GM12878 (cell line): ENCODE measurements at regions not wholly inside any gene's neighbourhood (a gene's known extent, or its start where the extent isn't known, plus 50 kb on each side); places are given as distances from the start of the nearest gene placed in this dataset.

Experiments used
- ATAC-seq: fragments of 200-7000 bp; cut with Tn5 transposase; 3 replicates; pipeline ENCODE4 v1.9.1; 2020; ENCODE audit warnings: mild to moderate bottlenecking, moderate library complexity
- BruUV-seq: library from RNA; stranded (reverse); fragments of 400-500 nt; replicated peaks from 2 replicates; lab custom pipeline; 2021; lab: Mats Ljungman, UMichigan
- CTCF ChIA-PET: fragments of 300-600 bp; sonication (Branson Sonifier 250); formaldehyde crosslinking; extraction: SDS; loops from one replicate; lab custom pipeline; 2021; ENCODE audit warnings: inconsistent platforms; lab: Yijun Ruan, JAX
- POLR2A ChIA-PET: fragments of 350-600 bp; formaldehyde crosslinking; extraction: SDS; loops from one replicate; lab custom pipeline; 2021; ENCODE audit warnings: inconsistent platforms; lab: Charles Lee
- RAD21 ChIA-PET: fragments of 300-600 bp; sonication (Branson Sonifier 250); formaldehyde crosslinking; loops from one replicate; lab custom pipeline; 2023; ENCODE audit warnings: antibody characterized with exemption; ENCODE audit not compliant: unreplicated experiment; lab: Charles Lee
- SMC1A ChIA-PET: fragments of 300-600 bp; sonication (Branson Sonifier 250); formaldehyde crosslinking; loops from one replicate; lab custom pipeline; 2023; ENCODE audit not compliant: unreplicated experiment, uncharacterized antibody; lab: Charles Lee
- DNase-seq: peaks from one replicate; pipeline ENCODE4 v3.0.0-alpha.2; 2011; ENCODE audit warnings: low read depth, low spot score
- FAIRE-seq: peaks from 3 replicates; lab custom pipeline; 2011; peaks lifted over from hg19 to GRCh38; lab: Jason Lieb, UNC
- H2AFZ ChIP-seq: 2 replicates; pipeline ENCODE4 v1.6.0; 2011; ENCODE audit warnings: low read depth, low read length, control low read depth; ENCODE audit not compliant: control insufficient read depth
- H3K27ac ChIP-seq: 2 replicates; pipeline ENCODE4 v1.5.1; 2011; ENCODE audit warnings: control low read depth; ENCODE audit not compliant: control insufficient read depth, insufficient read depth
- H3K27me3 ChIP-seq, 2 experiments: replicated peaks in 1 of 2; 2 replicates each; pipeline versions ENCODE4 v1.6.0 to v1.6.1; 2011; ENCODE audit warnings: low read length in 1 of 2; ENCODE audit not compliant: control insufficient read depth in 2 of 2, insufficient read depth in 2 of 2
- H3K36me3 ChIP-seq, 2 experiments: 2 replicates each; pipeline ENCODE4 v1.5.1; 2011; ENCODE audit warnings: low read length in 1 of 2; ENCODE audit not compliant: control insufficient read depth in 2 of 2, insufficient read depth in 2 of 2
- H3K4me1 ChIP-seq: 2 replicates; pipeline ENCODE4 v1.6.1; 2011; ENCODE audit warnings: mild to moderate bottlenecking, low read length, moderate library complexity, mixed read lengths; ENCODE audit not compliant: control insufficient read depth, insufficient read depth
- H3K4me2 ChIP-seq: 2 replicates; pipeline ENCODE4 v1.6.0; 2011; ENCODE audit warnings: control low read depth; ENCODE audit not compliant: control insufficient read depth, insufficient read depth
- H3K4me3 ChIP-seq: fragments of 200-600 bp; sonication (generic); 2 replicates; pipeline ENCODE4 v1.5.1; 2016
- H3K79me2 ChIP-seq: 2 replicates; pipeline ENCODE4 v1.6.0; 2011; ENCODE audit warnings: low read length; ENCODE audit not compliant: control insufficient read depth, insufficient read depth
- H3K9ac ChIP-seq: 2 replicates; pipeline ENCODE4 v1.8.0; 2011; ENCODE audit warnings: low read length, control low read depth, mixed read lengths; ENCODE audit not compliant: control insufficient read depth, insufficient read depth
- H3K9me3 ChIP-seq: replicated peaks from 3 replicates; pipeline ENCODE4 v1.5.1; 2011; ENCODE audit warnings: mild to moderate bottlenecking, low read length; ENCODE audit not compliant: control insufficient read depth, insufficient read depth
- H4K20me1 ChIP-seq: 2 replicates; pipeline ENCODE4 v1.6.0; 2011; ENCODE audit not compliant: control insufficient read depth, insufficient read depth
- MEF2B ChIP-seq: fragments of 450-650 bp; IDR thresholded peaks from 2 replicates; pipeline ENCODE4 v1.6.1; 2018; ENCODE audit warnings: mild to moderate bottlenecking, moderate library complexity; ENCODE audit not compliant: partially characterized antibody, poor library complexity, severe bottlenecking
- WGBS: methylation state at CpG from one replicate; pipeline ENCODE4 v1.1.6; 2016; ENCODE audit warnings: low lambda C conversion rate; ENCODE audit not compliant: insufficient replicate concordance, insufficient coverage; ENCODE audit errors: missing lambda C conversion rate; 5-methylcytosine and 5-hydroxymethylcytosine counted together
- in situ Hi-C: fragments of 300-500 bp; cut with MboI; formaldehyde crosslinking; loops from 9 replicates; pipeline ENCODE4 v1.14.3; 2018; ENCODE audit warnings: mixed read lengths
- intact Hi-C: fragments of 100-400 bp; cut with micrococcal nuclease; formaldehyde crosslinking; loops from one replicate; pipeline ENCODE4 v1.14.2; 2022; ENCODE audit not compliant: unreplicated experiment
- TF ChIP-seq, protein P1 (sequence below): fragments of 450-650 bp; IDR thresholded peaks from 2 replicates; pipeline ENCODE4 v1.6.1; 2018; ENCODE audit warnings: borderline replicate concordance, mild to moderate bottlenecking; ENCODE audit not compliant: partially characterized antibody
- TF ChIP-seq, protein P2 (sequence below): fragments of 450-650 bp; IDR thresholded peaks from 2 replicates; pipeline ENCODE4 v1.6.1; 2017; ENCODE audit warnings: mild to moderate bottlenecking, moderate library complexity
- TF ChIP-seq, protein P3 (sequence below): IDR thresholded peaks from 2 replicates; pipeline ENCODE4 v1.6.1; 2012; ENCODE audit warnings: low read length, inconsistent platforms
- TF ChIP-seq, protein P4 (sequence below): fragments of 450-650 bp; IDR thresholded peaks from 2 replicates; pipeline ENCODE4 v1.6.1; 2016; ENCODE audit warnings: mild to moderate bottlenecking
- TF ChIP-seq, protein P5 (sequence below): fragments of 450-650 bp; IDR thresholded peaks from 2 replicates; pipeline ENCODE4 v1.6.1; 2016; ENCODE audit warnings: mild to moderate bottlenecking
- TF ChIP-seq, protein P6 (sequence below): IDR thresholded peaks from 2 replicates; pipeline ENCODE4 v1.6.1; 2012; ENCODE audit warnings: improper control_type of control experiment, low read depth, low read length; ENCODE audit not compliant: insufficient replicate concordance

DNA sequence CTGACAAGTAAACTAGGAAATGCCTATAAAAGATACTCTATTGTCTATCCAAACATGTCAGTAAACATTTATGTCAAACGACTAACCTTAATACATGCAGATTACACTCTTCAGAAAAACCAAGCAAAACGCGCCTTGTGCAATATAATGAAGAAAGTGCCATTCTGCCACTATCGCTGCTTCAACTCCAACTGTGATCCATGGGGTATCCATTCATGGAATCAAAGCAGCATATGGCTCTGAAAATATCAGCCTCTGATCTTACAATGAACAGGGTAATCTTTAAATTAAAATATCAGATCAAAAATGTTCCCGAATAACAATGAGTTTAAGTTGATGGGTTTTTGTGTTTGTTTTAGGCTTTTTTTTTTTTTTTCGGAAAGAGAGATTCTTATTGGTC lies 105.5 kb upstream of the SETMAR start:
- Histone ChIP-seq H3K27me3 (no peaks in the 10 kb centered on the region), H3K9me3 (no peaks in the 10 kb centered on the region), H3K79me2 (no peaks in the 10 kb centered on the region), H3K4me1 (no peaks in the 10 kb centered on the region), H3K9ac (no peak overlapping the region), H3K27ac (no peak overlapping the region), H3K4me3 (no peak overlapping the region), H3K36me3 (no peaks in the 10 kb centered on the region), H4K20me1 (no peaks in the 10 kb centered on the region), H3K4me2 (no peak overlapping the region), H2AFZ (no peak overlapping the region)
- ChIA-PET CTCF (no interaction called here), POLR2A (no interaction called here), SMC1A (no interaction called here), RAD21 (no interaction called here)
- DNase-seq (no peak), ATAC-seq (no peak), FAIRE-seq (no peak)
- in situ Hi-C loops (no loop called here), intact Hi-C loops (no loop called here)
- WGBS: 72% methylated on average over 6 of the region's 6 CpGs
- no TSS peak for BruUV-seq
- TF ChIP-seq, protein P1, sequence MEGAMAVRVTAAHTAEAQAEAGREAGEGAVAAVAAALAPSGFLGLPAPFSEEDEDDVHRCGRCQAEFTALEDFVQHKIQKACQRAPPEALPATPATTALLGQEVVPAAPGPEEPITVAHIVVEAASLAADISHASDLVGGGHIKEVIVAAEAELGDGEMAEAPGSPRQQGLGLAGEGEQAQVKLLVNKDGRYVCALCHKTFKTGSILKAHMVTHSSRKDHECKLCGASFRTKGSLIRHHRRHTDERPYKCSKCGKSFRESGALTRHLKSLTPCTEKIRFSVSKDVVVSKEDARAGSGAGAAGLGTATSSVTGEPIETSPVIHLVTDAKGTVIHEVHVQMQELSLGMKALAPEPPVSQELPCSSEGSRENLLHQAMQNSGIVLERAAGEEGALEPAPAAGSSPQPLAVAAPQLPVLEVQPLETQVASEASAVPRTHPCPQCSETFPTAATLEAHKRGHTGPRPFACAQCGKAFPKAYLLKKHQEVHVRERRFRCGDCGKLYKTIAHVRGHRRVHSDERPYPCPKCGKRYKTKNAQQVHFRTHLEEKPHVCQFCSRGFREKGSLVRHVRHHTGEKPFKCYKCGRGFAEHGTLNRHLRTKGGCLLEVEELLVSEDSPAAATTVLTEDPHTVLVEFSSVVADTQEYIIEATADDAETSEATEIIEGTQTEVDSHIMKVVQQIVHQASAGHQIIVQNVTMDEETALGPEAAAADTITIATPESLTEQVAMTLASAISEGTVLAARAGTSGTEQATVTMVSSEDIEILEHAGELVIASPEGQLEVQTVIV: no peak
- TF ChIP-seq, protein P2, sequence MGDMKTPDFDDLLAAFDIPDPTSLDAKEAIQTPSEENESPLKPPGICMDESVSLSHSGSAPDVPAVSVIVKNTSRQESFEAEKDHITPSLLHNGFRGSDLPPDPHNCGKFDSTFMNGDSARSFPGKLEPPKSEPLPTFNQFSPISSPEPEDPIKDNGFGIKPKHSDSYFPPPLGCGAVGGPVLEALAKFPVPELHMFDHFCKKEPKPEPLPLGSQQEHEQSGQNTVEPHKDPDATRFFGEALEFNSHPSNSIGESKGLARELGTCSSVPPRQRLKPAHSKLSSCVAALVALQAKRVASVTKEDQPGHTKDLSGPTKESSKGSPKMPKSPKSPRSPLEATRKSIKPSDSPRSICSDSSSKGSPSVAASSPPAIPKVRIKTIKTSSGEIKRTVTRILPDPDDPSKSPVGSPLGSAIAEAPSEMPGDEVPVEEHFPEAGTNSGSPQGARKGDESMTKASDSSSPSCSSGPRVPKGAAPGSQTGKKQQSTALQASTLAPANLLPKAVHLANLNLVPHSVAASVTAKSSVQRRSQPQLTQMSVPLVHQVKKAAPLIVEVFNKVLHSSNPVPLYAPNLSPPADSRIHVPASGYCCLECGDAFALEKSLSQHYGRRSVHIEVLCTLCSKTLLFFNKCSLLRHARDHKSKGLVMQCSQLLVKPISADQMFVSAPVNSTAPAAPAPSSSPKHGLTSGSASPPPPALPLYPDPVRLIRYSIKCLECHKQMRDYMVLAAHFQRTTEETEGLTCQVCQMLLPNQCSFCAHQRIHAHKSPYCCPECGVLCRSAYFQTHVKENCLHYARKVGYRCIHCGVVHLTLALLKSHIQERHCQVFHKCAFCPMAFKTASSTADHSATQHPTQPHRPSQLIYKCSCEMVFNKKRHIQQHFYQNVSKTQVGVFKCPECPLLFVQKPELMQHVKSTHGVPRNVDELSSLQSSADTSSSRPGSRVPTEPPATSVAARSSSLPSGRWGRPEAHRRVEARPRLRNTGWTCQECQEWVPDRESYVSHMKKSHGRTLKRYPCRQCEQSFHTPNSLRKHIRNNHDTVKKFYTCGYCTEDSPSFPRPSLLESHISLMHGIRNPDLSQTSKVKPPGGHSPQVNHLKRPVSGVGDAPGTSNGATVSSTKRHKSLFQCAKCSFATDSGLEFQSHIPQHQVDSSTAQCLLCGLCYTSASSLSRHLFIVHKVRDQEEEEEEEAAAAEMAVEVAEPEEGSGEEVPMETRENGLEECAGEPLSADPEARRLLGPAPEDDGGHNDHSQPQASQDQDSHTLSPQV: no peak
- no peak for TF ChIP-seq MEF2B
- TF ChIP-seq, protein P3, sequence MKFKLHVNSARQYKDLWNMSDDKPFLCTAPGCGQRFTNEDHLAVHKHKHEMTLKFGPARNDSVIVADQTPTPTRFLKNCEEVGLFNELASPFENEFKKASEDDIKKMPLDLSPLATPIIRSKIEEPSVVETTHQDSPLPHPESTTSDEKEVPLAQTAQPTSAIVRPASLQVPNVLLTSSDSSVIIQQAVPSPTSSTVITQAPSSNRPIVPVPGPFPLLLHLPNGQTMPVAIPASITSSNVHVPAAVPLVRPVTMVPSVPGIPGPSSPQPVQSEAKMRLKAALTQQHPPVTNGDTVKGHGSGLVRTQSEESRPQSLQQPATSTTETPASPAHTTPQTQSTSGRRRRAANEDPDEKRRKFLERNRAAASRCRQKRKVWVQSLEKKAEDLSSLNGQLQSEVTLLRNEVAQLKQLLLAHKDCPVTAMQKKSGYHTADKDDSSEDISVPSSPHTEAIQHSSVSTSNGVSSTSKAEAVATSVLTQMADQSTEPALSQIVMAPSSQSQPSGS: no peak
- TF ChIP-seq, protein P4, sequence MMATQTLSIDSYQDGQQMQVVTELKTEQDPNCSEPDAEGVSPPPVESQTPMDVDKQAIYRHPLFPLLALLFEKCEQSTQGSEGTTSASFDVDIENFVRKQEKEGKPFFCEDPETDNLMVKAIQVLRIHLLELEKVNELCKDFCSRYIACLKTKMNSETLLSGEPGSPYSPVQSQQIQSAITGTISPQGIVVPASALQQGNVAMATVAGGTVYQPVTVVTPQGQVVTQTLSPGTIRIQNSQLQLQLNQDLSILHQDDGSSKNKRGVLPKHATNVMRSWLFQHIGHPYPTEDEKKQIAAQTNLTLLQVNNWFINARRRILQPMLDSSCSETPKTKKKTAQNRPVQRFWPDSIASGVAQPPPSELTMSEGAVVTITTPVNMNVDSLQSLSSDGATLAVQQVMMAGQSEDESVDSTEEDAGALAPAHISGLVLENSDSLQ: no peak
- TF ChIP-seq, protein P5, sequence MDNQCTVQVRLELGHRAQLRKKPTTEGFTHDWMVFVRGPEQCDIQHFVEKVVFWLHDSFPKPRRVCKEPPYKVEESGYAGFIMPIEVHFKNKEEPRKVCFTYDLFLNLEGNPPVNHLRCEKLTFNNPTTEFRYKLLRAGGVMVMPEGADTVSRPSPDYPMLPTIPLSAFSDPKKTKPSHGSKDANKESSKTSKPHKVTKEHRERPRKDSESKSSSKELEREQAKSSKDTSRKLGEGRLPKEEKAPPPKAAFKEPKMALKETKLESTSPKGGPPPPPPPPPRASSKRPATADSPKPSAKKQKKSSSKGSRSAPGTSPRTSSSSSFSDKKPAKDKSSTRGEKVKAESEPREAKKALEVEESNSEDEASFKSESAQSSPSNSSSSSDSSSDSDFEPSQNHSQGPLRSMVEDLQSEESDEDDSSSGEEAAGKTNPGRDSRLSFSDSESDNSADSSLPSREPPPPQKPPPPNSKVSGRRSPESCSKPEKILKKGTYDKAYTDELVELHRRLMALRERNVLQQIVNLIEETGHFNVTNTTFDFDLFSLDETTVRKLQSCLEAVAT: no peak
- TF ChIP-seq, protein P6, sequence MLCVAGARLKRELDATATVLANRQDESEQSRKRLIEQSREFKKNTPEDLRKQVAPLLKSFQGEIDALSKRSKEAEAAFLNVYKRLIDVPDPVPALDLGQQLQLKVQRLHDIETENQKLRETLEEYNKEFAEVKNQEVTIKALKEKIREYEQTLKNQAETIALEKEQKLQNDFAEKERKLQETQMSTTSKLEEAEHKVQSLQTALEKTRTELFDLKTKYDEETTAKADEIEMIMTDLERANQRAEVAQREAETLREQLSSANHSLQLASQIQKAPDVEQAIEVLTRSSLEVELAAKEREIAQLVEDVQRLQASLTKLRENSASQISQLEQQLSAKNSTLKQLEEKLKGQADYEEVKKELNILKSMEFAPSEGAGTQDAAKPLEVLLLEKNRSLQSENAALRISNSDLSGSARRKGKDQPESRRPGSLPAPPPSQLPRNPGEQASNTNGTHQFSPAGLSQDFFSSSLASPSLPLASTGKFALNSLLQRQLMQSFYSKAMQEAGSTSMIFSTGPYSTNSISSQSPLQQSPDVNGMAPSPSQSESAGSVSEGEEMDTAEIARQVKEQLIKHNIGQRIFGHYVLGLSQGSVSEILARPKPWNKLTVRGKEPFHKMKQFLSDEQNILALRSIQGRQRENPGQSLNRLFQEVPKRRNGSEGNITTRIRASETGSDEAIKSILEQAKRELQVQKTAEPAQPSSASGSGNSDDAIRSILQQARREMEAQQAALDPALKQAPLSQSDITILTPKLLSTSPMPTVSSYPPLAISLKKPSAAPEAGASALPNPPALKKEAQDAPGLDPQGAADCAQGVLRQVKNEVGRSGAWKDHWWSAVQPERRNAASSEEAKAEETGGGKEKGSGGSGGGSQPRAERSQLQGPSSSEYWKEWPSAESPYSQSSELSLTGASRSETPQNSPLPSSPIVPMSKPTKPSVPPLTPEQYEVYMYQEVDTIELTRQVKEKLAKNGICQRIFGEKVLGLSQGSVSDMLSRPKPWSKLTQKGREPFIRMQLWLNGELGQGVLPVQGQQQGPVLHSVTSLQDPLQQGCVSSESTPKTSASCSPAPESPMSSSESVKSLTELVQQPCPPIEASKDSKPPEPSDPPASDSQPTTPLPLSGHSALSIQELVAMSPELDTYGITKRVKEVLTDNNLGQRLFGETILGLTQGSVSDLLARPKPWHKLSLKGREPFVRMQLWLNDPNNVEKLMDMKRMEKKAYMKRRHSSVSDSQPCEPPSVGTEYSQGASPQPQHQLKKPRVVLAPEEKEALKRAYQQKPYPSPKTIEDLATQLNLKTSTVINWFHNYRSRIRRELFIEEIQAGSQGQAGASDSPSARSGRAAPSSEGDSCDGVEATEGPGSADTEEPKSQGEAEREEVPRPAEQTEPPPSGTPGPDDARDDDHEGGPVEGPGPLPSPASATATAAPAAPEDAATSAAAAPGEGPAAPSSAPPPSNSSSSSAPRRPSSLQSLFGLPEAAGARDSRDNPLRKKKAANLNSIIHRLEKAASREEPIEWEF: no peak
